Panc1 (cell line): ENCODE measurements at regions not wholly inside any gene's neighbourhood (a gene's known extent, or its start where the extent isn't known, plus 50 kb on each side); places are given as distances from the start of the nearest gene placed in this dataset.

ENCODE experiments used
- ATAC-seq: fragments of 200-7000 bp; cut with Tn5 transposase; 2 replicates; pipeline ENCODE4 v1.9.1; 2020; ENCODE audit warnings: mild to moderate bottlenecking, moderate library complexity
- BruUV-seq: library from RNA; stranded (reverse); fragments of 400-500 nt; replicated peaks from 2 replicates; lab custom pipeline; 2021; lab: Mats Ljungman, UMichigan
- CTCF ChIA-PET: fragments of 300-600 bp; sonication (Branson Sonifier 250); formaldehyde crosslinking; loops from one replicate; lab custom pipeline; 2022; ENCODE audit warnings: antibody characterized with exemption; lab: Charles Lee
- POLR2A ChIA-PET: fragments of 300-600 bp; sonication (Branson Sonifier 250); formaldehyde crosslinking; loops from one replicate; lab custom pipeline; 2022; ENCODE audit warnings: antibody characterized with exemption; lab: Charles Lee
- DNase-seq: peaks from one replicate; pipeline ENCODE4 v3.0.0-alpha.2; 2010; ENCODE audit warnings: low read depth, low spot score
- H3K27ac ChIP-seq: 2 replicates; pipeline ENCODE4 v1.5.1; 2011; ENCODE audit warnings: mild to moderate bottlenecking, low read length, inconsistent platforms
- H3K27me3 ChIP-seq: fragments of 200-500 bp; sonication (Bioruptor generic); 2 replicates; pipeline ENCODE4 v1.6.0; 2014; ENCODE audit warnings: low read length, inconsistent platforms; ENCODE audit not compliant: control insufficient read depth, insufficient read depth
- H3K36me3 ChIP-seq: fragments of 200-500 bp; sonication (Bioruptor generic); 2 replicates; pipeline ENCODE4 v1.5.1; 2014; ENCODE audit warnings: inconsistent platforms, mild to moderate bottlenecking, low read length, moderate library complexity; ENCODE audit not compliant: control insufficient read depth, insufficient read depth
- H3K4me1 ChIP-seq: 2 replicates; pipeline ENCODE4 v1.5.1; 2011; ENCODE audit warnings: inconsistent platforms, mild to moderate bottlenecking, low read length, moderate library complexity; ENCODE audit not compliant: control insufficient read depth, insufficient read depth
- H3K4me3 ChIP-seq, 2 experiments: 2 replicates each; pipeline ENCODE4 v1.5.1; 2011 to 2012; ENCODE audit warnings: low read depth in 2 of 2, low read length in 2 of 2, mild to moderate bottlenecking in 2 of 2, inconsistent platforms in 1 of 2, moderate library complexity in 1 of 2
- H3K9me3 ChIP-seq: fragments of 200-500 bp; sonication (Bioruptor generic); 2 replicates; pipeline ENCODE4 v1.5.1; 2014; ENCODE audit warnings: low read depth, mild to moderate bottlenecking, inconsistent platforms, low read length, moderate library complexity; ENCODE audit not compliant: control insufficient read depth, insufficient read depth
- CTCF ChIP-seq: fragments of 450-650 bp; IDR thresholded peaks from 2 replicates; pipeline ENCODE4 v1.5.1; 2017; ENCODE audit warnings: mild to moderate bottlenecking
- POLR2AphosphoS5 ChIP-seq: IDR thresholded peaks from 2 replicates; pipeline ENCODE4 v1.6.1; 2012; ENCODE audit warnings: mild to moderate bottlenecking, low read depth, low read length, moderate library complexity
- REST ChIP-seq, 2 experiments: IDR thresholded peaks; 2 replicates each; pipeline ENCODE4 v1.6.1; 2011 to 2012; ENCODE audit warnings: low read depth in 2 of 2, control low read depth in 1 of 2, low read length in 1 of 2, mild to moderate bottlenecking in 1 of 2, moderate library complexity in 1 of 2; ENCODE audit not compliant: insufficient read depth in 1 of 2
- SIN3A ChIP-seq: IDR thresholded peaks from 2 replicates; pipeline ENCODE4 v1.6.1; 2012; ENCODE audit warnings: low read depth, mild to moderate bottlenecking, low read length, moderate library complexity, borderline replicate concordance; ENCODE audit not compliant: insufficient read depth
- TCF7L2 ChIP-seq: IDR thresholded peaks from 2 replicates; pipeline ENCODE4 v1.6.1; 2011; ENCODE audit warnings: mild to moderate bottlenecking, low read depth, low read length, inconsistent platforms
- in situ Hi-C: cut with HindIII; loops from 2 replicates; pipeline ENCODE4 v1.10.0; 2016; ENCODE audit warnings: low sequenced_read_pairs, low pct_unique_long_range_greater_than_20kb
- intact Hi-C: fragments of 100-400 bp; cut with micrococcal nuclease; formaldehyde crosslinking; loops from one replicate; pipeline ENCODE4 v1.10.0; 2022; ENCODE audit not compliant: unreplicated experiment

GRCh38 chr10:35882422-35883150 is 240.5 kb upstream of the FZD8 start:
- ATAC-seq (no peak), DNase-seq (no peak)
- H3K9me3 ChIP-seq = no peaks in the 10 kb centered on the region
- no peaks in the 10 kb centered on the region for H3K27me3 ChIP-seq
- intact Hi-C loops (no loop called here), in situ Hi-C loops (no loop called here)
- BruUV-seq = no TSS peak
- H3K36me3 ChIP-seq = no peaks in the 10 kb centered on the region
- ChIA-PET CTCF (no interaction called here), POLR2A (no interaction called here)
- no peak overlapping the region for H3K4me3 ChIP-seq
- H3K27ac ChIP-seq = no peak overlapping the region
- H3K4me1 ChIP-seq = no peaks in the 10 kb centered on the region
- TF ChIP-seq POLR2AphosphoS5 (no peak), REST (IDR thresholded peaks at IDR 0.05; ENCODE audit: insufficient read depth in 1 of 2, low read depth in 2 of 2, low read length in 1 of 2) (no peak), TCF7L2 (no peak), SIN3A (no peak), CTCF (no peak)

GRCh38 chr10:35881320-35881719 is 239.2 kb upstream of the FZD8 start:
- no peaks in the 10 kb centered on the region for H3K4me1 ChIP-seq
- no peak for ATAC-seq
- POLR2A ChIA-PET = no interaction called here
- in situ Hi-C loops (no loop called here), intact Hi-C loops (no loop called here)
- no peak for DNase-seq
- no peak overlapping the region for H3K4me3 ChIP-seq
- TF ChIP-seq POLR2AphosphoS5 (no peak), REST (IDR thresholded peaks at IDR 0.05; ENCODE audit: insufficient read depth in 1 of 2, low read depth in 2 of 2, low read length in 1 of 2) (no peak), TCF7L2 (no peak), CTCF (no peak), SIN3A (no peak)
- no peaks in the 10 kb centered on the region for H3K9me3 ChIP-seq
- no peaks in the 10 kb centered on the region for H3K36me3 ChIP-seq
- BruUV-seq = no TSS peak
- CTCF ChIA-PET = no interaction called here
- no peak overlapping the region for H3K27ac ChIP-seq
- H3K27me3 ChIP-seq = no peaks in the 10 kb centered on the region
